ENCODE measurements at regions not wholly inside any gene's neighbourhood (a gene's known extent, or its start where the extent isn't known, plus 50 kb on each side); places are given as distances from the start of the nearest gene placed in this dataset.

GRCh38 chr7:156109988-156110387 lies 297.7 kb upstream of the SHH start:
- TF ChIP-seq TEAD4 (IDR thresholded peaks at IDR 0.05) (no peak), RAD21 (IDR thresholded peaks at IDR 0.05; ENCODE audit: low read depth) (no peak), CREB1 (IDR thresholded peaks at IDR 0.05; ENCODE audit: low read depth) (no peak), MAX (IDR thresholded peaks at IDR 0.05) (no peak), TAF1 (IDR thresholded peaks at IDR 0.05; ENCODE audit: low read depth) (no peak), YY1 (IDR thresholded peaks at IDR 0.05; ENCODE audit: low read depth) (no peak), EP300 (IDR thresholded peaks at IDR 0.05; ENCODE audit: borderline replicate concordance) (no peak), USF1 (IDR thresholded peaks at IDR 0.05) (no peak), REST (IDR thresholded peaks at IDR 0.05; ENCODE audit: low read depth) (no peak), ZBTB7A (IDR thresholded peaks at IDR 0.05; ENCODE audit: low read depth) (no peak), FOXM1 (IDR thresholded peaks at IDR 0.05; ENCODE audit: borderline replicate concordance, low read depth) (no peak), CEBPB (IDR thresholded peaks at IDR 0.05) (no peak), EGR1 (IDR thresholded peaks at IDR 0.05) (no peak)

Data from Ishikawa (cell line).